ENCODE measurements at regions not wholly inside any gene's neighbourhood (a gene's known extent, or its start where the extent isn't known, plus 50 kb on each side); places are given as distances from the start of the nearest gene placed in this dataset.

- DNase-seq (ENCODE audit: low spot score) (peak; percentile 91), ATAC-seq (ENCODE audit: low read depth) (peak; percentile 36)
- TF ChIP-seq, protein P1, sequence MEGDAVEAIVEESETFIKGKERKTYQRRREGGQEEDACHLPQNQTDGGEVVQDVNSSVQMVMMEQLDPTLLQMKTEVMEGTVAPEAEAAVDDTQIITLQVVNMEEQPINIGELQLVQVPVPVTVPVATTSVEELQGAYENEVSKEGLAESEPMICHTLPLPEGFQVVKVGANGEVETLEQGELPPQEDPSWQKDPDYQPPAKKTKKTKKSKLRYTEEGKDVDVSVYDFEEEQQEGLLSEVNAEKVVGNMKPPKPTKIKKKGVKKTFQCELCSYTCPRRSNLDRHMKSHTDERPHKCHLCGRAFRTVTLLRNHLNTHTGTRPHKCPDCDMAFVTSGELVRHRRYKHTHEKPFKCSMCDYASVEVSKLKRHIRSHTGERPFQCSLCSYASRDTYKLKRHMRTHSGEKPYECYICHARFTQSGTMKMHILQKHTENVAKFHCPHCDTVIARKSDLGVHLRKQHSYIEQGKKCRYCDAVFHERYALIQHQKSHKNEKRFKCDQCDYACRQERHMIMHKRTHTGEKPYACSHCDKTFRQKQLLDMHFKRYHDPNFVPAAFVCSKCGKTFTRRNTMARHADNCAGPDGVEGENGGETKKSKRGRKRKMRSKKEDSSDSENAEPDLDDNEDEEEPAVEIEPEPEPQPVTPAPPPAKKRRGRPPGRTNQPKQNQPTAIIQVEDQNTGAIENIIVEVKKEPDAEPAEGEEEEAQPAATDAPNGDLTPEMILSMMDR (IDR thresholded peaks at IDR 0.05; ENCODE audit: poor library complexity, severe bottlenecking), result no peak
- Histone ChIP-seq H3K9me3 (ENCODE audit: severe bottlenecking) (no peaks in the 10 kb centered on the region), H3K4me3 (ENCODE audit: severe bottlenecking) (peak overlapping the region; percentile 6), H3K36me3 (ENCODE audit: low read depth) (no peaks in the 10 kb centered on the region), H3K27ac (ENCODE audit: poor library complexity, severe bottlenecking) (peak overlapping the region; percentile 97), H3K27me3 (ENCODE audit: insufficient read depth, poor library complexity, severe bottlenecking) (no peaks in the 10 kb centered on the region), H3K4me1 (ENCODE audit: insufficient read depth, poor library complexity, severe bottlenecking) (peaks cover 63% of the 10 kb centered on the region)
These were observed 98.2 kb upstream of the TJP1 start for GRCh38 chr15:29920515-29920914.

GRCh38 chr15:29919380-29919881 is 97.2 kb upstream of the TJP1 start:
- DNase-seq (ENCODE audit: low spot score), result no peak
- no peaks in the 10 kb centered on the region for H3K27me3 ChIP-seq (ENCODE audit: insufficient read depth, poor library complexity, severe bottlenecking)
- H3K27ac ChIP-seq (ENCODE audit: poor library complexity, severe bottlenecking), result peak overlapping the region; percentile 97
- H3K4me3 ChIP-seq (ENCODE audit: severe bottlenecking), result no peak overlapping the region
- H3K36me3 ChIP-seq (ENCODE audit: low read depth), result no peaks in the 10 kb centered on the region
- no peak for ATAC-seq (ENCODE audit: low read depth)
- no peaks in the 10 kb centered on the region for H3K9me3 ChIP-seq (ENCODE audit: severe bottlenecking)
- TF ChIP-seq, protein P1 (IDR thresholded peaks at IDR 0.05; ENCODE audit: poor library complexity, severe bottlenecking), result no peak
- peaks cover 53% of the 10 kb centered on the region for H3K4me1 ChIP-seq (ENCODE audit: insufficient read depth, poor library complexity, severe bottlenecking)

GRCh38 chr15:29917600-29918597 is 95.6 kb upstream of the TJP1 start:
- Histone ChIP-seq H3K36me3 (ENCODE audit: low read depth) (no peaks in the 10 kb centered on the region), H3K27me3 (ENCODE audit: insufficient read depth, poor library complexity, severe bottlenecking) (no peaks in the 10 kb centered on the region), H3K9me3 (ENCODE audit: severe bottlenecking) (no peaks in the 10 kb centered on the region), H3K4me1 (ENCODE audit: insufficient read depth, poor library complexity, severe bottlenecking) (peaks cover 43% of the 10 kb centered on the region), H3K4me3 (ENCODE audit: severe bottlenecking) (no peak overlapping the region), H3K27ac (ENCODE audit: poor library complexity, severe bottlenecking) (peak overlapping the region; percentile 34)
- TF ChIP-seq, protein P1 (IDR thresholded peaks at IDR 0.05; ENCODE audit: poor library complexity, severe bottlenecking), result no peak
- ATAC-seq (ENCODE audit: low read depth) (no peak), DNase-seq (ENCODE audit: low spot score) (no peak)

DNA sequence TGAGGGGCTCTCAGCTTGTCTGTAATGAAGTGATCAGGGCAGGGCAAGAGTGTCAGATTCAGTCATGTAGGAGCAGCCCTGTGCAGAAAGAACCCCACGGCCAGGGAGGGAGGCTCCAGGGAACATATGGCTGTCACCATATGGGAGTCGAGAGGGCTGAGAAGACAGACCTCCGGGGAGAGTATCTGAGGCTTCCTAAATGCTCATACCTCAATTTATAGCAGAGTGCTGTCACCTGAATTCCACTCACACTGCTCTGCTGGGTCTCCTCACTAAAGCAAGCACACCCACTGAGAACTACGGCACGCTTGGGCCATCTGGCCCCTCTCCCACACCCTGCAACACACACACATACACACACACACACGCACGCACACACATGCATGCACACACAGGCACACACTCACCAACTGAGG is 92.3 kb upstream of the TJP1 start:
- no peak overlapping the region for H3K27ac ChIP-seq (ENCODE audit: poor library complexity, severe bottlenecking)
- TF ChIP-seq, protein P1 (IDR thresholded peaks at IDR 0.05; ENCODE audit: poor library complexity, severe bottlenecking), result no peak
- peaks cover 3% of the 10 kb centered on the region for H3K9me3 ChIP-seq (ENCODE audit: severe bottlenecking)
- DNase-seq (ENCODE audit: low spot score), result no peak
- H3K4me1 ChIP-seq (ENCODE audit: insufficient read depth, poor library complexity, severe bottlenecking), result peaks cover 15% of the 10 kb centered on the region
- no peak for ATAC-seq (ENCODE audit: low read depth)
- H3K36me3 ChIP-seq (ENCODE audit: low read depth), result no peaks in the 10 kb centered on the region
- H3K4me3 ChIP-seq (ENCODE audit: severe bottlenecking), result no peak overlapping the region
- H3K27me3 ChIP-seq (ENCODE audit: insufficient read depth, poor library complexity, severe bottlenecking), result no peaks in the 10 kb centered on the region

Measured in RWPE2 (cell line).